Muscle of back (tissue), 3 donors: ENCODE measurements at regions not wholly inside any gene's neighbourhood (a gene's known extent, or its start where the extent isn't known, plus 50 kb on each side); places are given as distances from the start of the nearest gene placed in this dataset.

Experiments used
- DNase-seq, 3 donors: peaks; one replicate each; pipeline versions ENCODE4 v3.0.0 to v3.0.0-alpha.2; 2013

DNA sequence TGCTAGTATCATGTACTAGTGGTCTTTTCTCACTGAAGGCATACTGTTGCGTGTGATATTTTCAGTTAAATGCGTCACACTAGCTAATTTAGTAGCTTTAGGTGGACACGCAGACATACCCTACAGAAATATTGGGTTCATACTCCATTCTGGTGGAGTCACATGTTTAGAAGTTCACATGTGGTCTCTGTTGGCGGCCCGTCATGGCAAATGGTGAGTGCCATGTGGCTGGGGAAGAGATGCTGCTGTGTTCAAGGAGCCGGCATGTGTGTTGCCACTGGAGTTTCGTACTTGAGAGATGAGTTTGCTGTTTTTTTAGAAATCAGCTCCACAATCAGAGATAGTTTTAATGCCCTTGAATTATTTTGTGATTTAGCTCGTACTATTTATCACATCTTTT, 454.6 kb downstream of the PCNX1 start:
- DNase-seq = no peak

DNA sequence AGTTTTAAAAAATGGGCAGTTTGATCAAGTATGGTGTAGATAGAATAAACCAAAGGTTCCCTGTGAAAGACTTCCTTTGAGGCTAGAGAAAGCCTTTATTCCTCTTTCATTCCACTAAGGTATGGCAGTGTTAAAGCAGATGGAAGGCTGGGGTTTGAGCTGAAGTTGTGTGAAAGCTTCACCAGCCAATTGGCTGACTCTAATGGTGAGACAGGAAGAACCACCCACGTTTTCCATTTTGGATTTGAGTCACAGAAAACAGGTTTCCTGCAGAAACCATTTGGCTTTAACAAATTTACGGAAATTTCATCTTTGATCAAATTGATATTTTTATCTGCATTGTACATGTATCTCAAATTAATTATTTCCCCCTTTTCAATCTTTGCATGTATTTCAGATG, 455.0 kb downstream of the PCNX1 start:
- DNase-seq = no peak

DNA sequence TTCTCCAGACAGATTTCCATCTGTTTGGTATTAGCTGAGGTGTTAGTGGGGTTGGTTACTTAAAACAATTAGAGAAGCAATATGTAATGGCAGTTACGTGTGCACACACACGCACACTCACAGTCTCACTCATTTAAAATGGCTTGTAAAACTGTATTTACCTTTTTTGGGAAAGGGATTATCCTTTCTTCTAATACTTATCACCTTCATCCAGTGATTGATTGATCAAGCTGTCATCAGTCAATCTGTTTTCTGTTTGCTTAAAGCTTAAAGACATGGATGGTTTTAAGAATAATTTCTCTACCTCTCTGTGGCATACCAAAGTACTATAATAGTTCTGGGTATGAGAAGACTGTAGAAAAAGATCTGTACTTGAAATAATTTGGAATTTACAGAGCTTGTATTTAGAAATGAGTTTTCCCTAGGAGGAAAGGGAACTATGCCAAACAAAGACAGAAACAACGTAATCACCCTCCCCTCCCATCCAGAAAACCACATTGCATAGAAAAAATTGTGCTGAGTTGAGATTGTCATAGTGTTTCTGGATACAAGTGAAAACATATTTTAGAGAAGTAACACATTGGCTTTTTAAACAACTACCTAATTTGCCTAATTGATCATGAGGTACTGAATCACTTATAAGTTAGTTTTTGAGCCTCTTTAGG, 455.8 kb downstream of the PCNX1 start:
- peak; percentile 63 to 83 (median 75) for DNase-seq

DNA sequence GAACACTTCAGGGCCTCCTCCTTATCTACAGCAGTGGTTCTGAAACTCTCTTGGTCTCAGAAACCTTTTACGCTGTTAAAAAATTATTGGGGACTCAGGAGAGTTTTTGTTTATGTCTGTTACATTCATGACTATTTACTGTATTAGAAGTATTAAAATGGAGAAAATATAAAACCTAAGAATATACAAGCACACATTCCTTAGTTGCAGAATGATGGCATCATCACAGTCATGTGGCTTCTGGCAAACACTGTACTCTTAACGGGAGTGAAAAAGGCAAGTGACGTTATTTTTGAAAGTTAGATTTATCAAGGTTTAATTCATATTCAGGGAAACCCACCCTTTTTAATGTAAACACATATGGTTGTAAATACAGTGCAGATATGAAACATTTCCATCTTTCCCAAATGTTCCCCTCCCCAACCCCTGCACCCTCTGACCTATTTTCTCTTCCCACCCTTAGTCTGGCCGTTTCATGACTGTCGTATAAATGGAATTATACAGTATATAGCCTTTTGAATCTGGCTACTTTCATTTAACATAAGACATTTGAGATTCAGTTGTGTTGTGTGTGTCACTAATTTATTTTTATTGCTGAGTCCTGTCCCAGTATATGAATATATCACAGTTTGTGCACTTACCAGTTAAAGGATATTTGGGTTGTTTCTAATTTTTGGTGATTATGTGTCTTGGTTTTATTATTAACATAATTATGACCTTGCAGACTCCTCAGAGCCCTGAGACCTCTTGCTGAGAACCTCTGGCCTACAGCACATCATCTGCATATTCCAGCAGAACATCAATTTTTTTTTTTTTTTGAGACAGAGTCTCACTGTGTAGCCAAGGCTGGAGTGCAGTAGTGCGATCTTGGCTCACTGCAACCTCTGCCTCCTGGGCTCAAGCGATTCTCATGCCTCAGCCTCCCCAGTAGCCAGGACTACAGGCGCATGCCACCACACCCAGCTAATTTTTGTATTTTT, 457.0 kb downstream of the PCNX1 start:
- peak in 2 of 3 donors; percentile 36 to 63 for DNase-seq

DNA sequence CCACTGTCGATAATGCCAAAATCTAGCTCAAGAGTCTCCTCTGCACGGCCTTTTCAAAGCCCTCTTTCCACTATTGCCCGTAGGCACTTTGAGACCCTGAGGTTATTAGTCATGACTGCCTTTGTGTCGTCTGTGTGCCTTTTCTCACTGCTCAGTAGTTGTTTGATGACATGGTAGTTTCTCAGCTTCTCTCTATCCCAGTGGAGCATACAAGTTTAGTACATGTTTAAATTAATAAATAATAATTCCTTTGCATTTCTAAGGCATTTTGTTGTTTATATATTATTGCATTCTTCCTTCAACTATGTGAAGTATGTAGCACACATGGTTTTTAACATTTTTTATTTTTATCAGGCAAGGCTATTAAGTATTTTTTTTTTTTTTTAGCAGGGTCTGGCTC, 458.1 kb downstream of the PCNX1 start:
- no peak for DNase-seq

DNA sequence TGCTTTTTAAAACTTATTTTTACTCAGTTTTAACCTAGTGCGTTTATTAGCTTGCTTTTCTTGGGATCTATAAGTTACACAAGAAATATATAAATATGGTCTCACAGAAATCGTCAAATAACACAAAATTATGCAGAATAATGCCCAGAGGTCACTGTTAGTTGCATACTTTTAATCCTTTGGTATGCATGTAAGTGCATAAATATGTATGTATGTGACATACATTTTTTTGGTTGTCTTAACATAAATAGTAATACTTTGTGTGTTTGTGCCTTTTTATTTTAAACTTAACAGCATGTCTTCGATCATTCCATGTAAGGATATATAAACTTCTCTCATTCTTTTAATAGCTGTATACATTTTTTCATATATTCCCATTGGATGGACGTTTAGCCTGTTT, 459.6 kb downstream of the PCNX1 start:
- DNase-seq = no peak

DNA sequence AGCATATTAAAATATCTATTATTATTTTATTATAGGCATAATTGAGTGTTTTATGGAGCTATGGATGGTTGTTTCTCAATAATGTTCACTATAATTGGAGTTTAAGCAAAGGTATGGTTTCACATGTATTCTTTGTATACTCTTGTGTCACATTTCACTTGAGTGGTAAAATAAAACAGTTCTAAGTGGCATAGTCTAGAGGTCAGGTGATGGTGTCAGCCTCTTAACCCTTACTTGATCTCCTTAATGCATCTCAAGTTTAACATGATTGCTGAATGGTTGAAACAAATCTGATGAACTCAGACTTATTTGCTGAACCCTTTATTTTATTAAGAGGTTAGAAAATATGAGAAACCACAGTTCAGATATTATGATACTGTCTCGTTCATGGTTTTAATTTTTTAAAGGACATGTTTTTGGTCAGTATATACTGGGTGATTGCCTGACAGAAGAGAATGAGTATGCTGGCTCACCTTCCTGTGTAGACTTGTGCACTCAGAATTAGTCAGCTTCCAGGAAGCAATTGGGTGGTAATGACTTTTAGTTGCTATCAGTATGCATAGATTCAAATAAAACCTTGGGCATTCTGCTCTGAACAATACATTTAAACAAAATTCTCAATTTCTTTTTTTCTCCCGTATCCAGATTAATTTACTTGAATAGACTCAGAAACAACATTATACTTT, 464.6 kb downstream of the PCNX1 start:
- DNase-seq = no peak

DNA sequence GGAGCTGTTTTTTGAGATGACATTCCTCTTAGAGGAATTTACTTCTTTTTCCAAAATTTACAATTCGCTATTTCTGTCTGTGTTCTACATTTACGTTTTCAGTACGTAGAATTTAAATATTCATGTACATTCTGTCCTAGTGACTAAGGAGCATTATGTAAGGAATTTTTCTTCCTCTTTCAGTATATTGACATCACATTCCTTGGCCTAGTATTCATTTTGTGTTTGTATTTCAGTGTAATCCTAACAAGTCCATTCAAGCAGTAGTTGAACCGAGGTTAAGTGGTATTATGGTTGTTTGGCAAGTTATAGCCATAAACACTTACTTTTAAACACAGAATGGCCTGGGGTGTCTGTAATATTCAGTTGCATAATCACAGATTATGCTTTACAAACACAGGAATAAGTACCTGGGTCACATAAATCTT, 465.2 kb downstream of the PCNX1 start:
- DNase-seq = peak in 1 of 3 donors; percentile 57

DNA sequence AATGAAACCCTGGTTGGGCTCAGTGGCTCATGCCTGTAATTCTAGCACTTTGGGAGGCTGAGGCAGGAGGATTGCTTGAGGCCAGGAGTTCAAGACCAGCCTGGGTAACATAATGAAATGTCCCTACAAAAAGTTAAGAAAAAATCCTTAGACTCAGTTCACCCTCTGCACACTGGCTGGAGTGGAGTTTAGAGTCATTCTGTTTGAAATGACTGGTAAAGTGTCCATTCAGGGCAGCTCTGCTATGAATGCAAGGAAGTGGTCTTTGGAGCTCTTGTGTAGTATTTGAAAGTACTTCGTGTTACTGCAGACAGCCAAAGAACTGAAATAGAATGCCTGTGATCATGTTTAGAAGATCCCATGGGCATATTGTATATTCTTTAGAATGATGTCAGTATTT, 466.5 kb downstream of the PCNX1 start:
- no peak for DNase-seq

DNA sequence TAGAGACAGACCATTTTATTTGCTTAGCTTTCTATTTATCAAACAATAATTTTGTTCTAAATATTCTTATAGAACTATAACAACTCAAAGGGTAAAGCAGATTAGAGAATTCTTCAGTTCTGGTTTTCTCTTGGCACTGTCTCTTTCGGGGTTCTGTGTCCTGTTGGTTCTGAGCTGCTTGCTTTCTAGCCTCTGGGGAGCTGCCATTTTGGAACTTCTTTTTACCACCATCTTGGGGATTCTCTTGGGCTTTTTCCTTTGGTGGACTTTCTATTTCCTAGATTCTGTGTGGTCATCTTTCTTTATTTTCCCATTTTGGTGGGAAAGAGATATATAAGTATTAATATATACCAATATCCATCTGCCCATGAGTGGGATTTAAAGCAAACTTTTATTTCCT, 467.7 kb downstream of the PCNX1 start:
- DNase-seq = no peak

DNA sequence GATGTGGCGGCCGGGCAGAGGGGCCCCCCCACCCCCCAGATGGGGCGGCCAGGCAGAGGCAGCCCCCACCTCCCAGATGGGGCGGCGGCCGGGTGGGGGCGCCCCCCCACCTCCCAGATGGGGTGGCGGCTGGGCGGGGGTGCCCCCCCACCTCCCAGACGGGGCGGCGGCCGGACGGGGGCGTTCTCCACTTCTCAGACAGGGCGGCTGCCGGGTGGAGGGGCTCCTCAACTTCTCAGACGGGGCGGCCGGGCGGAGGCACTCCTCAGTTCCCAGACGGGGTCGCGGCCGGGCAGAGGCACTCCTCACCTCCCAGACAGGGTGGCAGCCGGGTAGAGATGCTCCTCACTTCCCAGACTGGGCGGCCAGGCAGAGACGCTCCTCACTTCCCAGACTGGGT, 469.8 kb downstream of the PCNX1 start:
- DNase-seq = no peak

DNA sequence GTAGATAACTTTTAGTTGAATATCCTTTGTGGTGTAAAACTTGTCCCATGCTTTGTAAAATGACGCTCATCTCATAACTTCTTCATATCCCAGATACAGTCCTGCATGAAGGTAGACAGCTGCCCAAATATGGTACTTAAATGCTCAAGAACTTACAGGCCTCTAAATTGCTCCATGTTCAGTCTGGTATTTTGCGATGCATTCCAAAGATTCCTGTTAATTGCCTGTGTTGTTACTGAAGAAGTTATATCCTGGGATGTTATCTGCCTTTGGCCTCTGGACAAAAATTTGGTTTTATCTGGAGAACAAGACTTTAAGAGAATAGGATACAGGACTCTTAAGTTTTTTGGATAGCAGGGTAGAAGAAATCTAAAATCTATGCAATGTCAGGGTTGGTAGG, 473.0 kb downstream of the PCNX1 start:
- peak in 1 of 3 donors; percentile 74 for DNase-seq

DNA sequence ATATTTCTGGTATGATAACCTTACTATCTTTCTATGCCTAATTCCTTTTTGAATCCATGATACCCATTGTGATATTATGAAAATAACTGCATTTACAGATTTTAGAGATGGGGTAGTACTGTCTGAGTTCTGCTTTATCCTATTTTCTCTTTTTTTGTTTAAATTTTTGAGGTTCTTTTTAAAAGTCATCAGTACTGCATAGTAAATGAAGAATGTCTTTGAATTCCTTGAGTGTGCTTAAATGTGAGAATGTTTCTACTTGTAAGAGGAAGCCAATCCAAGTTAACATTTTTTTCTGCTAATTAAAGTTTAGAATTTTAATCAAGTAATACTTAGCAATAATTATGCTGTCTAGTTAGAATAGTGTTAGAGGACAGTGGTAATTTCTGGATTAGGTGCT, 474.6 kb downstream of the PCNX1 start:
- DNase-seq = no peak

DNA sequence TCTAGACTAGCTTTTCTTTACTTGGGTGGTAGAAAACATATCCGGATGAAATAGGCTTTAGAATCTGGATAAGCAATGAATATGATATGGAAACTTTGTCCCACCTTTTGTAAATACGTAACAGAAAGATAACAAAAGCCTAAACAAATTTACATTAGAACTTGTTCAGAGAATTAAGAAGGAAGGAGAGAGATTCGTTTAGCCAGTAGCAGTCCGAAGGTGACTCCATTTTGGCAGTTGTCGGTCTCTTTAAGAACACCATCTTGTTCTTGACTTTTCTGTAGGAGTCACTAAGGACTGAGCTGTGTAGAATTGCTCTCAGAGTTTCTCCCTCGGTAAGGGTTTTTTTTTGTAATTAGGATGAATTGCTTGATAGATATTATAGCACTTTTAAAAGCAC, 475.1 kb downstream of the PCNX1 start:
- no peak for DNase-seq

DNA sequence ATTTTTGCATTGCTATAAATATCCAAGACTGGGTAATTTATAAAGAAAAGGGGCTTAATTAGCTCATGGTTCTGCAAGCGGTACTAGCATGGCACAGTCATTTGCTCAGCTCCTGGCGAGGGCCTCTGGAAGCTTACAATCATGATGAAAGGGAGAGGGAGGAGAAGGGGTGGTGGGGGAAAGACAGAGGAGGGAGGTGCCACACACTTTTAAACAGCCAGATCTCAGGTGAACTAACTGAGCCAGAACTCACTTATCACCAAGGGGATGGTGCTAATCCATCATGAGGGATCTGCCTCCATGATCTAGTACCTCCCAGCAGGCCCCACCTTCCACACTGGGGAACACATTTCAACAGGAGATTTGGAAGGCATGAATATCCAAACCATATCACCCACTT, 476.3 kb downstream of the PCNX1 start:
- DNase-seq = no peak

DNA sequence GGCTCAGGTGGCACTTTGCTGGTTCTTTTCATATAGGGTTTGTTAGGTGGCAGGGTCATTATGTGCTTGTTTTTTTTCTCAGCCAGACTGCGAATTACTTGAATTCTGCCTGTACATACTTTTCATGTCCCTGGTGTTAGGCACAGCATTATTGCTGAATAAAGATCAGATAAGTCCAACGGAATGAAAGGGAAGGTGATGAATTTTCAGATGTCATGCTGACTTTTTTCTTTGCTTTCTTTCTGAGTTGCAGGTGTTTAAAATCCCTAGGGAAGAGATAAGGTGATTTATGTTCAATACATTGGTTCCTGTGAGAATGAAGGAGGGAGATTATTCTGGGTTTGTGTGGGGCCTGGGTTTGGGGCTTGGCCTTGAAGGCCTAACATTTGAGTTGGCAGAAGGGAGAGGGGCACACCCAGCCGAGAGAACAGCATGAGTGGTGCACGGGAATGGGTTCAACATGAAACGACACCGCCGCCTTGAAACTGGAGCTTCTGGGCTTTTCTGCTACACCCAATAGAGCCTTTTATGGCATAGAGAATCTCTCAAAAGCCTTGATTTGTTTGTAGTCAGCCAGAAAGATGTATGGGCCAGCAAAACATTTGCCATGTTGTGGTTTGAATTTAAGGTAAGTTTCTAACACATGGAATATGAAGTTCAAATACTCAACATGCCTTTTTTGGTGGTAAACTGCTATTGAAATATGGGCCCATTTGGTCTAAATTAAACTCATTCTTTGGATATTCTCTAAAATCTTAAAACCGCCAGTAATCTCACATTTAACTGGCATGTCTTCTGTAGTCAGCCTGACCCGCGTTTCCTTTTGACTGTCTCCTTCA, 477.0 kb downstream of the PCNX1 start:
- no peak for DNase-seq

DNA sequence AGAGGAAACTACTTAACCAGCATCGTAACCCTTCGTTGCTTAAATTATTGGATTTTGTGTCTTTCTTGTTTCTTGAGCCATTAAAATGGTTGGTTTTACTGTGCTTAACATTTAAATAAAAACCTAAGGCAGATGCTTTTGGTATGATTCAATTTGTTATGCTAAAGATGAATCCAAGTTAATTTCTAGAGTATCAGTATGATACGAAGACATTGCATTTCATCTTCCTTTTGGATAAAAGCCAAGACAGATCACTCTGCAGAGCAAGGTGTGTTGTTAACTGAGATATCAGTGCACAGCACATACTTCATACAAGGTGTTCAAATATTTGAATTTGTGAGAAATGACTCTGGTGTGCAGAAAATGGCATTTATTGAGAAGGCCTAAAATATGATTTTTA, 480.5 kb downstream of the PCNX1 start:
- no peak for DNase-seq

DNA sequence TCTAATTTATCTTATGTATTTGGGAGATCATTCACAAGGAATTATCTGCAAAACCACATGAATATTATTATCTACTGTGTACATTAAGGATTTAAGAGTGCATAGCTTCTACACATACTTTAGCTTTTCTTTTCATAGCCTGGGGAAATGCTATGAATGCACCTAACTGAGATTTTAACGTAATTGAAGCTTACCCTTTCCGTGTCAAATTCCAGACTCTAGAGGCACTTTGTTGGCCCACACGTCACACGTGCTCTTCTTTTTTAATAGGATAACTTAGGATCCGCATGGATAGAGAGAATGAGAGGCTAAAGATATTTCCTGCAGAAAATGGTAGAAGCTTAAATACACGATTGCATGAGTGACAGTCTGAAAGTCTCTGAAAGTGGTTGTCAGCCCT, 481.1 kb downstream of the PCNX1 start:
- no peak for DNase-seq

DNA sequence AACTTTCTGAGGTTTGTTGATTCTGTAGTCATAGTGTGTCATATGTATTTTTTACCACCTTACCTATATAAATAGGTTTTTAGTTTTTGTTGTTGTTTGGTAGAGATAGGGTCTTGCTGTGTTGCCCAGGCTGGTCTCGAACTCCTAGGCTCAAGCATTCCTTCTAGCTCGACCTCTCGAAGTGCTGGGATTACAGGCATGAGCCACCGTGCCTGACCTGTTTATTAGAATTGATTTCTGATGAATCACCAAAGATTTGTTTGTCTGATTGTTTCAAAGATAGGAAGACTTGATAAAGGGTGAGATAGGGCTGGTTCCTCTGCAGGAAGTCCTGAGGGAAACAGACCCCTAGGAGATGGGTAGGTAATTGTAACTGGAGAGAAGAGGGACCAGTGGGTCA, 481.6 kb downstream of the PCNX1 start:
- DNase-seq = no peak

DNA sequence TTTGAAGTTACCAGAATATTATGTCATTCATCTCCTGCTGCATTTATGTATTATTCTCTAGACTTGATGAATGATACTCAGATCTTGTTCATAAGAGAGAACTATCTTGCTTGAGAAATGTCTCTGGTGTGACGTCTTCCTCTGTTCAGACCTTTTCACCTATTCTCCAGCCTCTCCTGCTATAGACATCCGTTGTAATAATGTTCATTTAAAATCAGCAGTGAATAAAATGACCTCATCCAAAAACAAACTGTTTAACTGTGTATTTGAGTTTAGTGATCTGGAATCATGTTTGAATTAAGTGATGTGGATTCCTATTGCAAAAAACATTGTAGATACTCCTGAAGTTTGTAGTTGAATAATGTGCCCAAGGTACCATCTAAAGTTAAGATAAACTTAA, 487.1 kb downstream of the PCNX1 start:
- no peak for DNase-seq

DNA sequence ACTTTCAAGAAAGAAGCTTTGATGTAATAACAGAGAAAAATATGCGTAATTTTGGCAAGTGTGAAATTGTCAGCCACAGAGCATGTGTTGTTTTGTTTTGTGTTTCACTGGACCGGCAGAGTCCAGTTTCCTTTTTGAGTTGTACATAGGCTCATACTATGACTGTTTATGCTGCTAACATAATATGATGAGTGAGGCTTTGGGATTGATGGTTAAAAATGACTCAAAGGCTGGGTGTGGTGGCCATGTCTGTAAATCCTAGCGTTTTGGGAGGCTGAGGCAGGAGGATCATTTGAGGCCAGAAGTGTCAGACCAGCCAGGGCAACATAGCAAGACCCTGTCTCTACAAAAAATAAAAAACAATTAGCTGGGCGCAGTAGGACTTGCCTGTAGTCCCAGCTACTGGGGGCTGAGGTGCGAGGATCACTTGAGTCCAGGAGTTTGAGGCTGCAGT, 487.9 kb downstream of the PCNX1 start:
- DNase-seq = no peak

DNA sequence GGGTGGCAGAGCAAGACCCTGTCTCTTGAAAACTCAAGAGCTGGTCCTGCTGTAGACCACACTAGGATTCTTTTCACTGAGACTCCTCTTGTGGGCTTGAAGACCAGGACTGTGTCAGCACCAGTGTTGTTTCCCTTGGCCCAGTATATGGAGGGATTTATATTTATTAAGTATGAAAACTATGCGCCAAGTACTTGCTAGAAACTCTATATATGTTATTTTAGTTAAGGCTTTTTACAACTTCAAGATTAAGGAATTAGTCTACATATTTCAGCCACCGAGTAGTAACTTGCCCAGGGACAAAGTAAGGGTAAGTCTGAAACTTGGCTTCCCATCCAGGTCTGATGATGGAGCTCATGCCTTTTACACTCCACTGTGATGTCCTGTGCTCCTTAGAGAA, 488.4 kb downstream of the PCNX1 start:
- DNase-seq = no peak
